GM23338 (cell line): ENCODE measurements at regions not wholly inside any gene's neighbourhood (a gene's known extent, or its start where the extent isn't known, plus 50 kb on each side); places are given as distances from the start of the nearest gene placed in this dataset.

ENCODE experiments used
- ATAC-seq: fragments of 200-7000 bp; cut with Tn5 transposase; 3 replicates; pipeline ENCODE4 v1.9.1; 2020
- DNase-seq: peaks from one replicate; pipeline ENCODE4 v3.0.0-alpha.2; 2015; ENCODE audit warnings: low spot score
- H2AFZ ChIP-seq: fragments of 200-600 bp; sonication (generic); 2 replicates; pipeline ENCODE4 v1.8.0; 2016; ENCODE audit warnings: antibody characterized with exemption, mild to moderate bottlenecking, moderate library complexity
- H3F3A ChIP-seq: fragments of 200-600 bp; sonication (generic); replicated peaks from 2 replicates; pipeline ENCODE4 v1.8.0; 2017; ENCODE audit warnings: antibody characterized with exemption, mixed run types, low read depth
- H3K27ac ChIP-seq: fragments of 200-600 bp; sonication (generic); 2 replicates; pipeline ENCODE4 v1.6.1; 2016; ENCODE audit warnings: low read depth
- H3K27me3 ChIP-seq: fragments of 200-600 bp; sonication (generic); 2 replicates; pipeline ENCODE4 v1.8.0; 2016; ENCODE audit warnings: mild to moderate bottlenecking, mixed run types, moderate library complexity; ENCODE audit not compliant: insufficient read depth
- H3K36me3 ChIP-seq: fragments of 200-600 bp; sonication (generic); 2 replicates; pipeline ENCODE4 v1.8.0; 2016; ENCODE audit warnings: mild to moderate bottlenecking; ENCODE audit not compliant: insufficient read depth
- H3K4me1 ChIP-seq: fragments of 200-600 bp; sonication (generic); 2 replicates; pipeline ENCODE4 v1.8.0; 2016; ENCODE audit warnings: mild to moderate bottlenecking, moderate library complexity; ENCODE audit not compliant: insufficient read depth
- H3K4me2 ChIP-seq: fragments of 200-600 bp; sonication (generic); 2 replicates; pipeline ENCODE4 v1.7.1; 2017; ENCODE audit warnings: mixed run types
- H3K4me3 ChIP-seq: fragments of 200-600 bp; sonication (generic); 2 replicates; pipeline ENCODE4 v1.6.1; 2016; ENCODE audit warnings: mixed run types
- H3K79me2 ChIP-seq: fragments of 200-600 bp; sonication (generic); replicated peaks from 2 replicates; pipeline ENCODE4 v1.8.0; 2017; ENCODE audit warnings: mild to moderate bottlenecking; ENCODE audit not compliant: insufficient read depth
- H3K9me2 ChIP-seq: fragments of 200-600 bp; sonication (generic); 2 replicates; pipeline ENCODE4 v1.8.0; 2017; ENCODE audit not compliant: insufficient read depth
- H4K20me1 ChIP-seq: fragments of 200-600 bp; sonication (generic); replicated peaks from 2 replicates; pipeline ENCODE4 v1.8.0; 2017; ENCODE audit warnings: mild to moderate bottlenecking; ENCODE audit not compliant: insufficient read depth
- H3K27ac Mint-ChIP-seq: 2 replicates; pipeline ENCODE4 v1.8.0; 2020; ENCODE audit warnings: inconsistent platforms, mild to moderate bottlenecking, moderate library complexity, mixed read lengths
- H3K27me3 Mint-ChIP-seq: 3 replicates; pipeline ENCODE4 v1.8.0; 2022; ENCODE audit warnings: low read depth, mild to moderate bottlenecking, moderate library complexity, mixed read lengths, inconsistent platforms; ENCODE audit not compliant: insufficient read depth, poor library complexity
- H3K36me3 Mint-ChIP-seq: 3 replicates; pipeline ENCODE4 v1.8.0; 2021; ENCODE audit warnings: low read depth, mild to moderate bottlenecking, inconsistent platforms, moderate library complexity, mixed read lengths
- H3K4me1 Mint-ChIP-seq: 3 replicates; pipeline ENCODE4 v1.8.0; 2020; ENCODE audit warnings: mild to moderate bottlenecking, inconsistent platforms, mixed read lengths
- H3K4me3 Mint-ChIP-seq: 3 replicates; pipeline ENCODE4 v1.8.0; 2021; ENCODE audit warnings: moderate library complexity, mild to moderate bottlenecking, inconsistent platforms, mixed read lengths
- H3K9me3 Mint-ChIP-seq: 3 replicates; pipeline ENCODE4 v1.8.0; 2020; ENCODE audit warnings: moderate library complexity, mild to moderate bottlenecking, inconsistent platforms, mixed read lengths
- CREB1 ChIP-seq: fragments of 250-450 bp; sonication (Bioruptor Pico); IDR thresholded peaks from 2 replicates; pipeline ENCODE4 v1.5.0; 2020; ENCODE audit warnings: low read depth, mild to moderate bottlenecking, moderate library complexity
- CTCF ChIP-seq, 2 experiments: fragments of 200-600 bp in 1 of 2; sonication (generic) in 1 of 2; conservative IDR thresholded peaks; 2 replicates each; pipeline versions ENCODE4 v1.5.1 to v1.6.1; 2016 to 2017; ENCODE audit warnings: antibody characterized with exemption in 2 of 2, low read depth in 2 of 2, mild to moderate bottlenecking in 2 of 2, moderate library complexity in 1 of 2
- ETS1 ChIP-seq: IDR thresholded peaks from 2 replicates; pipeline ENCODE4 v1.6.1; 2016; ENCODE audit warnings: antibody characterized with exemption
- EZH2 ChIP-seq: fragments of 200-600 bp; sonication (generic); IDR thresholded peaks from one replicate; pipeline ENCODE4 v1.8.0; 2017; ENCODE audit warnings: antibody characterized with exemption, mild to moderate bottlenecking, low read depth; ENCODE audit not compliant: unreplicated experiment
- EZH2phosphoT487 ChIP-seq: fragments of 200-600 bp; sonication (generic); IDR thresholded peaks from one replicate; pipeline ENCODE4 v1.8.1; 2018; ENCODE audit warnings: antibody characterized with exemption; ENCODE audit not compliant: unreplicated experiment
- JUNB ChIP-seq: IDR thresholded peaks from one replicate; pipeline ENCODE4 v1.6.1; 2016; ENCODE audit warnings: antibody characterized with exemption; ENCODE audit not compliant: unreplicated experiment
- NANOG ChIP-seq: IDR thresholded peaks from 2 replicates; pipeline ENCODE4 v1.6.1; 2016; ENCODE audit warnings: antibody characterized with exemption, borderline replicate concordance
- POLR2AphosphoS5 ChIP-seq: IDR thresholded peaks from 2 replicates; pipeline ENCODE4 v1.6.1; 2016; ENCODE audit warnings: antibody characterized with exemption, low read depth
- REST ChIP-seq: IDR thresholded peaks from one replicate; pipeline ENCODE4 v1.6.1; 2018; ENCODE audit warnings: antibody characterized with exemption; ENCODE audit not compliant: unreplicated experiment
- STAT1 ChIP-seq: IDR thresholded peaks from one replicate; pipeline ENCODE4 v1.6.1; 2016; ENCODE audit warnings: antibody characterized with exemption; ENCODE audit not compliant: unreplicated experiment
- ZNF114 ChIP-seq: fragments of 250-450 bp; sonication (Bioruptor Pico); IDR thresholded peaks from 2 replicates; pipeline ENCODE4 v1.5.0; 2020; ENCODE audit warnings: mild to moderate bottlenecking, moderate library complexity
- ZNF331 ChIP-seq: fragments of 250-450 bp; sonication (Bioruptor Pico); IDR thresholded peaks from 2 replicates; pipeline ENCODE4 v1.5.0; 2020; ENCODE audit warnings: low read depth, mild to moderate bottlenecking, moderate library complexity
- ZNF462 ChIP-seq: fragments of 250-450 bp; sonication (Bioruptor Pico); IDR thresholded peaks from 2 replicates; pipeline ENCODE4 v1.5.0; 2020; ENCODE audit warnings: mild to moderate bottlenecking, moderate library complexity

GRCh38 chr21:36211660-36212512, 55.3 kb downstream of the DOP1B start:
- no peak overlapping the region for H3K4me3 ChIP-seq
- H3K79me2 ChIP-seq = no peaks in the 10 kb centered on the region
- Mint-ChIP-seq H3K9me3 (no peaks in the 10 kb centered on the region), H3K27me3 (peaks cover 8% of the 10 kb centered on the region), H3K27ac (no peak overlapping the region), H3K4me1 (peaks cover 12% of the 10 kb centered on the region), H3K36me3 (no peaks in the 10 kb centered on the region; the same call in 2 of the 3 replicates), H3K4me3 (no peak overlapping the region)
- H3K36me3 ChIP-seq = no peaks in the 10 kb centered on the region
- 0 out of 2 replicates have a peak, but pooled peaks cover 4% of the 10 kb centered on the region for H4K20me1 ChIP-seq
- no peak overlapping the region for H2AFZ ChIP-seq
- no peaks in the 10 kb centered on the region for H3K9me2 ChIP-seq
- TF ChIP-seq CTCF (conservative IDR thresholded peaks at IDR 0.05; ENCODE audit: low read depth in 2 of 2) = no peak
- no peak for TF ChIP-seq REST
- no peak for TF ChIP-seq NANOG
- TF ChIP-seq ETS1 = no peak
- no peak for TF ChIP-seq ZNF462 (CRISPR knock-in tag)
- no peak for TF ChIP-seq ZNF331 (CRISPR knock-in tag)
- no peak for TF ChIP-seq EZH2
- TF ChIP-seq ZNF114 (CRISPR knock-in tag) = no peak
- TF ChIP-seq POLR2AphosphoS5 = no peak
- no peak for TF ChIP-seq CREB1 (CRISPR knock-in tag)
- TF ChIP-seq EZH2phosphoT487 = no peak
- TF ChIP-seq JUNB = no peak
- TF ChIP-seq STAT1 = no peak
- H3K27me3 ChIP-seq = no peaks in the 10 kb centered on the region
- ATAC-seq (no peak), DNase-seq (no peak)
- no peaks in the 10 kb centered on the region for H3F3A ChIP-seq
- no peak overlapping the region for H3K27ac ChIP-seq
- H3K4me2 ChIP-seq = no peak overlapping the region
- H3K4me1 ChIP-seq = no peaks in the 10 kb centered on the region
